ENCODE measurements at regions not wholly inside any gene's neighbourhood (a gene's known extent, or its start where the extent isn't known, plus 50 kb on each side); places are given as distances from the start of the nearest gene placed in this dataset.

DNA sequence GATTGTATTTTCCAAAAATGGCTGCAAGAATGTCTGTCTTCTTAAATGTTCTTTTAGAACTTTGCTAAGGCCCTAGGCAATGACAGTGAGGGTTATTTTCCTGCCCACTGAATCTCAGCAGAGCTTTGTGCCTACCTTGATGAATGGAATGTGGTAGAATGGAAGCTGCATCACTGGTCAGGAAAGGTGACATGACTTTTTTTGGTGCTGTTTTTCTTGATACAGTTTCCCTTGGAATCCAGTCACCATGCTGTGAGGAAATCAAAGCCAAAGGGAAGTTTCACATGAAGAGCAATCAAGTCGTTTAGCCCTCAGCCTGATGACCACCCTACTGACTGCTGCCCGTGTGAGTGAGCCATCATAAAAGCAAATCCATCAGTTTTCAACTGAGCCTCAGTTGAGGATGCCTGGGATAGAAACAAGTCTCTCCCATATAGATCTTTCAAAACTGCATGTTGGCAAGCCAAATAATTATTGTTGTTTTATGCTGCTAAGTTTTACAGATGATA is 886.0 kb upstream of the FBXO33 start:
- TF ChIP-seq CTCF (IDR thresholded peaks at IDR 0.05; ENCODE audit: insufficient read depth, missing control alignments), result no peak
- FAIRE-seq (no peak), DNase-seq (ENCODE audit: insufficient read length, low spot score) (no peak)

DNA sequence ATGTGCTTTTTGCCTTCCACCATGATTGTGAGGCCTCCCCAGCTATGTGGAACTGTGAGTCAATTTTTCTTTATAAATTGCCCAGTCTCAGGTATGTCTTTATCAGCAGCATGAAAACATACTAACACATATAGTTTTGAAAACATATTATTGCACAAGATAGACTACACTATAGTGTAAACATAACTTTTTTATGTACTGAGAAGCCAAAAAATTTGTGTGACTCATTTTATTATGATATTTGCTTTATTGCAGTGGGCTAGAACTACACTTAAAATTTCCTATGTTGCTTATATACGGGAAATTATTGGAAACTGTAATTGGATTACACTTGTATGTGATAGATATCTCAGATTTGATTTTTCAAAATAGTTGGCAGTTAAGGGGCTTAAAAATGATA is 885.5 kb upstream of the FBXO33 start:
- no peak for FAIRE-seq
- DNase-seq (ENCODE audit: insufficient read length, low spot score), result no peak
- no peak for TF ChIP-seq CTCF (IDR thresholded peaks at IDR 0.05; ENCODE audit: insufficient read depth, missing control alignments)

- DNase-seq (ENCODE audit: insufficient read length, low spot score), result no peak
- FAIRE-seq, result no peak
Measured at GRCh38 chr14:40312296-40312695, 880.1 kb upstream of the FBXO33 start.

GRCh38 chr14:40309124-40309523 is 876.9 kb upstream of the FBXO33 start:
- no peak for TF ChIP-seq CTCF (IDR thresholded peaks at IDR 0.05; ENCODE audit: insufficient read depth, missing control alignments)
- no peak for DNase-seq (ENCODE audit: insufficient read length, low spot score)
- FAIRE-seq, result no peak

More at GRCh38 chr14:40312296-40312695, 880.1 kb upstream of the FBXO33 start:
- TF ChIP-seq CTCF (IDR thresholded peaks at IDR 0.05; ENCODE audit: insufficient read depth, missing control alignments), result no peak

DNA sequence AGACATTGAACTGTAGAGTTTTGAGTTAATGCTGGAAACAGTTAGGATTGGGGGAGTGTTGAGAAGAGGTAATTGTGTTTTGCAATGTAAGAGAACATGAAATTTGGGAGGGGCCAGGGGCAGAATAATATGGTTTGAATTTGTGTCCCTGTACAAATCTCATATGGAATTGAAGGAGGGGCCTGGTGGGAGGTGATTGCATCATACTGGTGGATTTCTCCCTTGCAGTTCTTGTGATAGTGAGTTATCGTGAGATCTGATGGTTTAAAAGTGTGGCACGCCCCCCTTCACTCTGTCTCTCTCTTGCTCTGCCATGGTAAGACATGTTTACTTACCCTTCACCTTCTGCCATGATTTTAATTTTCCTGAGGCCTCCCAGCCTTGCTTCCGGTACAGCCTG is 876.0 kb upstream of the FBXO33 start:
- FAIRE-seq (no peak), DNase-seq (ENCODE audit: insufficient read length, low spot score) (no peak)
- TF ChIP-seq CTCF (IDR thresholded peaks at IDR 0.05; ENCODE audit: insufficient read depth, missing control alignments), result no peak

DNA sequence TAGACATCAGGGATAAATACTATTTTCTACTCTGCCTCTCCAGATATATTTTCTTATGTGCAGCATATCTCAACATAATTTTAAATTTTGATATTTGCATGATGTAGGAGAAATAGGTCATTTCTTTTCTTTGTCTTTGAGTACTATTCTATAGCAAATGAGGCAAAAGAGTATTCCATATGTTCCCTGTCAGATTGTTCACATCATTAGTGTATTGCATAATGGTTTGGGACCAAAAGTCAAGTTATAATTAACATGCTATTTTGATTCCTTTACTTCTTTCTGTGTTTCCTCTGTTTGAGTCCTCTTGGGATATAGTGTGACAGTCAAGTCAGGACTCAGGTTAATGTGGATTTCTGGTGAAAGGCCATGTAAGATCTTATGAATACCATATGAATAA is 864.6 kb upstream of the FBXO33 start:
- DNase-seq (ENCODE audit: insufficient read length, low spot score) (no peak), FAIRE-seq (no peak)
- no peak for TF ChIP-seq CTCF (IDR thresholded peaks at IDR 0.05; ENCODE audit: insufficient read depth, missing control alignments)

- no peak for TF ChIP-seq CTCF (IDR thresholded peaks at IDR 0.05; ENCODE audit: insufficient read depth, missing control alignments)
- DNase-seq (ENCODE audit: insufficient read length, low spot score), result no peak
- FAIRE-seq, result no peak
Measured at GRCh38 chr14:40292664-40293063, 860.4 kb upstream of the FBXO33 start.
